ENCODE measurements at regions not wholly inside any gene's neighbourhood (a gene's known extent, or its start where the extent isn't known, plus 50 kb on each side); places are given as distances from the start of the nearest gene placed in this dataset.

DNA sequence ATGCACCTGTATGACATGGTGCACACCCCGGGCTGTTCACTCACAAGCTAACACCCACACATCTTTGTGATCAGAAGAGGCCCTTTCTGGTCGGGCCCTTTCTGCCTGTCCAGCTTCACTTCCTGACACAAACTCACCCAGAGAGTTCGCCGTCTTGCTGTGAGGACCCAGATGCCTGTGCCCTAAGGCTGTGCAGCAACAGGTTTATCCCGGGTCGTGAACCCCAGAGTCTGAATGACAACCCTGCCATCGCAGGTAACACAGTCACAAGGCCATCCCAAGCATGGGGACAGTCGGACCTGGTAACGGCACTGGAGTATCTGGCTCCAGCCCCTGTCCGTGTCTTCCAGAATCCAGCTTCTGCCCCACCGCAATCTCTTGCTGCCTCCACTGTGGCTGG is 235.1 kb downstream of the BUD13 start:
- TF ChIP-seq, protein P1, sequence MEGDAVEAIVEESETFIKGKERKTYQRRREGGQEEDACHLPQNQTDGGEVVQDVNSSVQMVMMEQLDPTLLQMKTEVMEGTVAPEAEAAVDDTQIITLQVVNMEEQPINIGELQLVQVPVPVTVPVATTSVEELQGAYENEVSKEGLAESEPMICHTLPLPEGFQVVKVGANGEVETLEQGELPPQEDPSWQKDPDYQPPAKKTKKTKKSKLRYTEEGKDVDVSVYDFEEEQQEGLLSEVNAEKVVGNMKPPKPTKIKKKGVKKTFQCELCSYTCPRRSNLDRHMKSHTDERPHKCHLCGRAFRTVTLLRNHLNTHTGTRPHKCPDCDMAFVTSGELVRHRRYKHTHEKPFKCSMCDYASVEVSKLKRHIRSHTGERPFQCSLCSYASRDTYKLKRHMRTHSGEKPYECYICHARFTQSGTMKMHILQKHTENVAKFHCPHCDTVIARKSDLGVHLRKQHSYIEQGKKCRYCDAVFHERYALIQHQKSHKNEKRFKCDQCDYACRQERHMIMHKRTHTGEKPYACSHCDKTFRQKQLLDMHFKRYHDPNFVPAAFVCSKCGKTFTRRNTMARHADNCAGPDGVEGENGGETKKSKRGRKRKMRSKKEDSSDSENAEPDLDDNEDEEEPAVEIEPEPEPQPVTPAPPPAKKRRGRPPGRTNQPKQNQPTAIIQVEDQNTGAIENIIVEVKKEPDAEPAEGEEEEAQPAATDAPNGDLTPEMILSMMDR (conservative IDR thresholded peaks at IDR 0.05 in 1 of 2, IDR thresholded peaks at IDR 0.05 in 1 of 2; ENCODE audit: extremely low read depth in 1 of 2, insufficient read depth in 1 of 2, low read depth in 1 of 2, low read length in 2 of 2): no peak
- no peak for TF ChIP-seq EZH2 (IDR thresholded peaks at IDR 0.05; ENCODE audit: borderline replicate concordance, low read length)

Data from mammary epithelial cell (primary cell).